Sigmoid colon (tissue), 4 donors: ENCODE measurements at regions not wholly inside any gene's neighbourhood (a gene's known extent, or its start where the extent isn't known, plus 50 kb on each side); places are given as distances from the start of the nearest gene placed in this dataset.

Source experiments
- EP300 ChIP-seq, 4 donors: sonication (generic); formaldehyde crosslinking; IDR thresholded peaks; one replicate each; pipeline ENCODE4 v1.6.1; 2017; ENCODE audit warnings: antibody characterized with exemption in 4 of 4
- POLR2A ChIP-seq, 2 donors: fragments of 450-650 bp; IDR thresholded peaks; one replicate each; pipeline ENCODE4 v1.6.1; 2016; ENCODE audit warnings: antibody characterized with exemption in 2 of 2, mild to moderate bottlenecking in 2 of 2, moderate library complexity in 2 of 2
- TF ChIP-seq, protein P1 (sequence below), 4 experiments: fragments of 450-650 bp in 3 of 4; fragments of 200-600 bp in 1 of 4; IDR thresholded peaks; one replicate each; pipeline ENCODE4 v1.5.1; 2016 to 2019; ENCODE audit warnings: antibody characterized with exemption in 4 of 4, mild to moderate bottlenecking in 3 of 4, moderate library complexity in 2 of 4

DNA sequence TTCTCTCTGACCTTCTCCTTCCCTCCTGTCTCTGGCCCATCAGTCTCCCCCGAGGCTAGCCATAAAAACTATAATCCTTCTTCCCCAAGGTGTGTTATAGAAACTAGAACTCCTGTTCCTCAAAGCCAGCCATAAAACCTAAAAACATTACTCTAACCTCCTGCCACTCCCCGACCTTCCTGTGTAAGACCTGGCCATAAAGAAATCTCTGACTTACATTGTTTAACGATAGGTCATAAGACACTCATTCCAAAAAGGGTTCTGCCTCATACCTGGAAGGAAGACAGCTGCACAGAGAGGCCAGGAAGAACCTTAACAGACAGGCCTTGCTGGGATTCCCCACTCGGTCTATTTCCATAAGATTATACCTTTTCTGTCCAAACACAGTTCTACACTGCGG is 70.9 kb upstream of the EEA1 start:
- TF ChIP-seq, protein P1, sequence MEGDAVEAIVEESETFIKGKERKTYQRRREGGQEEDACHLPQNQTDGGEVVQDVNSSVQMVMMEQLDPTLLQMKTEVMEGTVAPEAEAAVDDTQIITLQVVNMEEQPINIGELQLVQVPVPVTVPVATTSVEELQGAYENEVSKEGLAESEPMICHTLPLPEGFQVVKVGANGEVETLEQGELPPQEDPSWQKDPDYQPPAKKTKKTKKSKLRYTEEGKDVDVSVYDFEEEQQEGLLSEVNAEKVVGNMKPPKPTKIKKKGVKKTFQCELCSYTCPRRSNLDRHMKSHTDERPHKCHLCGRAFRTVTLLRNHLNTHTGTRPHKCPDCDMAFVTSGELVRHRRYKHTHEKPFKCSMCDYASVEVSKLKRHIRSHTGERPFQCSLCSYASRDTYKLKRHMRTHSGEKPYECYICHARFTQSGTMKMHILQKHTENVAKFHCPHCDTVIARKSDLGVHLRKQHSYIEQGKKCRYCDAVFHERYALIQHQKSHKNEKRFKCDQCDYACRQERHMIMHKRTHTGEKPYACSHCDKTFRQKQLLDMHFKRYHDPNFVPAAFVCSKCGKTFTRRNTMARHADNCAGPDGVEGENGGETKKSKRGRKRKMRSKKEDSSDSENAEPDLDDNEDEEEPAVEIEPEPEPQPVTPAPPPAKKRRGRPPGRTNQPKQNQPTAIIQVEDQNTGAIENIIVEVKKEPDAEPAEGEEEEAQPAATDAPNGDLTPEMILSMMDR (IDR thresholded peaks at IDR 0.05), result no peak
- TF ChIP-seq POLR2A (IDR thresholded peaks at IDR 0.05) (no peak), EP300 (IDR thresholded peaks at IDR 0.05) (no peak)
